ENCODE measurements at regions not wholly inside any gene's neighbourhood (a gene's known extent, or its start where the extent isn't known, plus 50 kb on each side); places are given as distances from the start of the nearest gene placed in this dataset.

- DNase-seq (ENCODE audit: low spot score) = no peak
- ATAC-seq = no peak
- Histone ChIP-seq H3K27ac (ENCODE audit: extremely low read length, insufficient read depth, low read length) (no peak overlapping the region), H3K36me3 (replicated peaks in 1 of 2; ENCODE audit: control insufficient read depth in 1 of 2, insufficient read depth in 2 of 2, low read length in 2 of 2) (no peaks in the 10 kb centered on the region), H3K4me2 (ENCODE audit: low read depth, low read length) (no peak overlapping the region), H2AFZ (ENCODE audit: low read length) (no peak overlapping the region), H3K27me3 (ENCODE audit: control insufficient read depth in 1 of 2, insufficient read depth in 2 of 2, low read length in 2 of 2) (no peaks in the 10 kb centered on the region), H3K9ac (ENCODE audit: insufficient read depth, low read depth, low read length) (no peak overlapping the region), H4K20me1 (ENCODE audit: insufficient read depth, low read length) (no peaks in the 10 kb centered on the region), H3K9me3 (ENCODE audit: low read length) (no peaks in the 10 kb centered on the region), H3K4me1 (ENCODE audit: insufficient read depth, low read length) (peaks cover 7% of the 10 kb centered on the region; the same call in 1 of the 2 replicates), H3K79me2 (ENCODE audit: insufficient read depth, low read length) (no peaks in the 10 kb centered on the region), H3K4me3 (replicated peaks in 1 of 3; ENCODE audit: insufficient read depth in 1 of 3, low read depth in 2 of 3, low read length in 3 of 3) (no peak overlapping the region)
- in situ Hi-C loops (cut with HindIII; ENCODE audit: extremely low pct_ligation_motif_present, low pct_unique_long_range_greater_than_20kb) = no loop called here
- 6% methylated on average over 2 of the region's 2 CpGs for WGBS (ENCODE audit: low lambda C conversion rate)
- TF ChIP-seq MAFK (conservative IDR thresholded peaks at IDR 0.05 in 1 of 2, IDR thresholded peaks at IDR 0.05 in 1 of 2; ENCODE audit: low read length in 2 of 2) = peak; percentile 28 to 79; a peak in 3 of 4 replicates
- peak; percentile 64 for TF ChIP-seq MAFF (IDR thresholded peaks at IDR 0.05; ENCODE audit: low read depth, low read length)
- TF ChIP-seq PITX1 (CRISPR knock-in tag; IDR thresholded peaks at IDR 0.05) = no peak
- no peak for TF ChIP-seq SETDB1 (CRISPR knock-in tag; IDR thresholded peaks at IDR 0.05; ENCODE audit: borderline replicate concordance)
- no peak for TF ChIP-seq ZNF230 (CRISPR knock-in tag; IDR thresholded peaks at IDR 0.05)
- intact Hi-C loops (cut with micrococcal nuclease; ENCODE audit: unreplicated experiment) = no loop called here
- no TSS peak for BruUV-seq (replicated peaks)
- ChIA-PET POLR2A (no interaction called here), CTCF (ENCODE audit: low intra/inter-chr PET ratio, low total read pairs) (no interaction called here)
- no peak for FAIRE-seq
These were observed 113.3 kb downstream of the PWWP3B start for GRCh38 chrX:106281383-106281782.

- ATAC-seq = no peak
- intact Hi-C loops (cut with micrococcal nuclease; ENCODE audit: unreplicated experiment) = no loop called here
- CTCF ChIA-PET (ENCODE audit: low intra/inter-chr PET ratio, low total read pairs) = no interaction called here
- no peak for TF ChIP-seq KLF12 (CRISPR knock-in tag; IDR thresholded peaks at IDR 0.05; ENCODE audit: borderline replicate concordance)
- no peak for TF ChIP-seq ZNF101 (CRISPR knock-in tag; IDR thresholded peaks at IDR 0.05; ENCODE audit: borderline replicate concordance, low read depth)
- no peak for TF ChIP-seq POLR2G (IDR thresholded peaks at IDR 0.05; ENCODE audit: low read depth, low read length)
- no peak for TF ChIP-seq ASH2L (IDR thresholded peaks at IDR 0.05; ENCODE audit: insufficient read length, low read depth, low read length)
- no peak for TF ChIP-seq ZNF446 (CRISPR knock-in tag; IDR thresholded peaks at IDR 0.05)
- no peak for TF ChIP-seq FOXA1 (IDR thresholded peaks at IDR 0.05)
- TF ChIP-seq FOXA1 (CRISPR knock-in tag; IDR thresholded peaks at IDR 0.05) = no peak
- TF ChIP-seq REPIN1 (CRISPR knock-in tag; IDR thresholded peaks at IDR 0.05; ENCODE audit: borderline replicate concordance, low read depth) = no peak
- no peak for TF ChIP-seq FOXJ3 (CRISPR knock-in tag; IDR thresholded peaks at IDR 0.05; ENCODE audit: borderline replicate concordance)
- TF ChIP-seq KDM4B (CRISPR knock-in tag; IDR thresholded peaks at IDR 0.05) = no peak
- no peak for TF ChIP-seq NR2C2 (CRISPR knock-in tag; IDR thresholded peaks at IDR 0.05; ENCODE audit: borderline replicate concordance)
- no peak for TF ChIP-seq HNF1B (CRISPR knock-in tag; IDR thresholded peaks at IDR 0.05)
- TF ChIP-seq TARDBP (CRISPR knock-in tag; IDR thresholded peaks at IDR 0.05) = no peak
- no peak for TF ChIP-seq SALL1 (CRISPR knock-in tag; IDR thresholded peaks at IDR 0.05)
- no peak for TF ChIP-seq KLF6 (CRISPR knock-in tag; IDR thresholded peaks at IDR 0.05)
- TF ChIP-seq HNRNPUL1 (IDR thresholded peaks at IDR 0.05; ENCODE audit: low read depth, low read length) = no peak
- no peak for TF ChIP-seq MXD4 (CRISPR knock-in tag; IDR thresholded peaks at IDR 0.05)
These were observed 115.7 kb downstream of the PWWP3B start for GRCh38 chrX:106283841-106284240.

More at GRCh38 chrX:106283841-106284240, 115.7 kb downstream of the PWWP3B start:
- Histone ChIP-seq H3K9me3 (ENCODE audit: low read length) (no peaks in the 10 kb centered on the region), H2AFZ (ENCODE audit: low read length) (no peak overlapping the region), H3K4me3 (replicated peaks in 1 of 3; ENCODE audit: insufficient read depth in 1 of 3, low read depth in 2 of 3, low read length in 3 of 3) (no peak overlapping the region), H3K4me1 (ENCODE audit: insufficient read depth, low read length) (peaks cover 7% of the 10 kb centered on the region; the same call in 1 of the 2 replicates), H3K79me2 (ENCODE audit: insufficient read depth, low read length) (no peaks in the 10 kb centered on the region), H3K9ac (ENCODE audit: insufficient read depth, low read depth, low read length) (no peak overlapping the region), H3K36me3 (replicated peaks in 1 of 2; ENCODE audit: control insufficient read depth in 1 of 2, insufficient read depth in 2 of 2, low read length in 2 of 2) (no peaks in the 10 kb centered on the region), H4K20me1 (ENCODE audit: insufficient read depth, low read length) (no peaks in the 10 kb centered on the region), H3K27me3 (ENCODE audit: control insufficient read depth in 1 of 2, insufficient read depth in 2 of 2, low read length in 2 of 2) (no peaks in the 10 kb centered on the region), H3K4me2 (ENCODE audit: low read depth, low read length) (no peak overlapping the region), H3K27ac (ENCODE audit: extremely low read length, insufficient read depth, low read length) (no peak overlapping the region)
- BruUV-seq (replicated peaks) = no TSS peak
- in situ Hi-C loops (cut with HindIII; ENCODE audit: extremely low pct_ligation_motif_present, low pct_unique_long_range_greater_than_20kb) = no loop called here
- WGBS (ENCODE audit: low lambda C conversion rate) = 0% methylated on average over 1 of the region's 4 CpGs
- no peak for DNase-seq (ENCODE audit: low spot score)
- POLR2A ChIA-PET = no interaction called here
- no peak for FAIRE-seq

Data from HepG2 (cell line).